ENCODE measurements at regions not wholly inside any gene's neighbourhood (a gene's known extent, or its start where the extent isn't known, plus 50 kb on each side); places are given as distances from the start of the nearest gene placed in this dataset.

GRCh38 chr1:88070956-88071355 is 613.1 kb upstream of the PKN2 start:
- TF ChIP-seq REST (IDR thresholded peaks at IDR 0.05; ENCODE audit: insufficient replicate concordance, low read depth) (no peak), SPI1 (IDR thresholded peaks at IDR 0.05; ENCODE audit: borderline replicate concordance, low read depth) (no peak), CTCF (IDR thresholded peaks at IDR 0.05; ENCODE audit: insufficient read depth, low read length) (no peak), POLR2AphosphoS5 (IDR thresholded peaks at IDR 0.05; ENCODE audit: low read depth) (no peak), GABPA (IDR thresholded peaks at IDR 0.05; ENCODE audit: low read depth) (no peak)

Data from HL-60 (cell line).